Hepatocyte (in vitro differentiated cells): ENCODE measurements at regions not wholly inside any gene's neighbourhood (a gene's known extent, or its start where the extent isn't known, plus 50 kb on each side); places are given as distances from the start of the nearest gene placed in this dataset.
A peak's percentile ranks its signal among the peaks of the same experiment; 100 is the strongest.

Experiments used
- EZH2 ChIP-seq: fragments of 200-600 bp; sonication (generic); IDR thresholded peaks from 2 replicates; pipeline ENCODE4 v1.6.1; 2016; ENCODE audit warnings: antibody characterized with exemption, mild to moderate bottlenecking, borderline replicate concordance
- TF ChIP-seq, protein P1 (sequence below): fragments of 200-600 bp; sonication (generic); IDR thresholded peaks from 2 replicates; pipeline ENCODE4 v1.5.1; 2016; ENCODE audit warnings: antibody characterized with exemption, mild to moderate bottlenecking; ENCODE audit not compliant: poor library complexity

- TF ChIP-seq, protein P1, sequence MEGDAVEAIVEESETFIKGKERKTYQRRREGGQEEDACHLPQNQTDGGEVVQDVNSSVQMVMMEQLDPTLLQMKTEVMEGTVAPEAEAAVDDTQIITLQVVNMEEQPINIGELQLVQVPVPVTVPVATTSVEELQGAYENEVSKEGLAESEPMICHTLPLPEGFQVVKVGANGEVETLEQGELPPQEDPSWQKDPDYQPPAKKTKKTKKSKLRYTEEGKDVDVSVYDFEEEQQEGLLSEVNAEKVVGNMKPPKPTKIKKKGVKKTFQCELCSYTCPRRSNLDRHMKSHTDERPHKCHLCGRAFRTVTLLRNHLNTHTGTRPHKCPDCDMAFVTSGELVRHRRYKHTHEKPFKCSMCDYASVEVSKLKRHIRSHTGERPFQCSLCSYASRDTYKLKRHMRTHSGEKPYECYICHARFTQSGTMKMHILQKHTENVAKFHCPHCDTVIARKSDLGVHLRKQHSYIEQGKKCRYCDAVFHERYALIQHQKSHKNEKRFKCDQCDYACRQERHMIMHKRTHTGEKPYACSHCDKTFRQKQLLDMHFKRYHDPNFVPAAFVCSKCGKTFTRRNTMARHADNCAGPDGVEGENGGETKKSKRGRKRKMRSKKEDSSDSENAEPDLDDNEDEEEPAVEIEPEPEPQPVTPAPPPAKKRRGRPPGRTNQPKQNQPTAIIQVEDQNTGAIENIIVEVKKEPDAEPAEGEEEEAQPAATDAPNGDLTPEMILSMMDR, result peak; percentile 33
- TF ChIP-seq EZH2, result no peak
Observed at GRCh38 chr11:32334822-32335221, 100.5 kb downstream of the WT1 start.
